GM12801 (cell line): ENCODE measurements at regions not wholly inside any gene's neighbourhood (a gene's known extent, or its start where the extent isn't known, plus 50 kb on each side); places are given as distances from the start of the nearest gene placed in this dataset.

Source experiments
- CTCF ChIP-seq: IDR thresholded peaks from one replicate; pipeline ENCODE4 v1.5.1; 2011; ENCODE audit warnings: control low read depth; ENCODE audit not compliant: insufficient read length; ENCODE audit errors: extremely low read depth

- no peak for TF ChIP-seq CTCF
Measured at GRCh38 chr17:79469646-79470045, 141.2 kb downstream of the RBFOX3 start.

GRCh38 chr17:79468183-79468944 lies 142.5 kb downstream of the RBFOX3 start:
- no peak for TF ChIP-seq CTCF

DNA sequence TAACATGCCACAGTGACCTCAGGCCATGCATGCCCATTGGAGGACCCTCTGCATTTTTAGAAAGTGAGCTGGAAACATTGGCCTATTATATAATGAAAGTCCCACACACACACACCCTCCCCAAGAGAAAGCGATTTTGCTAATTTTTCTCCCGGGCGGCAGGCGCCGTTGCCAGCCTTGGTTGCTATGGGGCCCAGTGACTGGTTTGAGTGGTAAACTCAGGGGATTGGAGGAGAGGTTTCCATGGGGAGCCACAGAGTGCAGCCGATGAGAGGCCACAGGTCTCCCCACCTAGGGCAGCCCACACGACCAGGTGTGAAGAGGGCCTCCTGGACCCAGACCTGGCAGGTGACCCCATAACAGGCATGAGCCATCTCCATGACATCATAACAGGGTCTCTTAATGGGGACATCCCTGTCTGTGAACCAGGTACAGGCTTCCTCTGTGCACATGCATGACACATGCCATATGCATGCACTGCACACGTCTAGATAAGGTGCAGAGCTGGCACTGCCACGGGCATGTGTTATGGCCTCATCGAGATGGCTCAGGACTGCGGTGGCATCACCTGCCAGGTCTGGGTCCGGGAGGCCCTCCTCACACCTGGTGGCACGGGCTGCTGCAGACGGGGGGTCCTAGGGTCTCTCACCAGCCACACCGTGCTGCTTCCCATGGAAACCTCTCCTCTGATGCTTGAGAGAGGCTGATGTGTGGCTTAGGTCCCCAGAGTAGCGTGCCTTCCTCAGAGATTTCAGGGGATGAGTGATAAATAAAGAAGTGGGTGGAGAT lies 144.1 kb downstream of the RBFOX3 start:
- no peak for TF ChIP-seq CTCF

GRCh38 chr17:79465681-79466025 lies 145.2 kb downstream of the RBFOX3 start:
- no peak for TF ChIP-seq CTCF

DNA sequence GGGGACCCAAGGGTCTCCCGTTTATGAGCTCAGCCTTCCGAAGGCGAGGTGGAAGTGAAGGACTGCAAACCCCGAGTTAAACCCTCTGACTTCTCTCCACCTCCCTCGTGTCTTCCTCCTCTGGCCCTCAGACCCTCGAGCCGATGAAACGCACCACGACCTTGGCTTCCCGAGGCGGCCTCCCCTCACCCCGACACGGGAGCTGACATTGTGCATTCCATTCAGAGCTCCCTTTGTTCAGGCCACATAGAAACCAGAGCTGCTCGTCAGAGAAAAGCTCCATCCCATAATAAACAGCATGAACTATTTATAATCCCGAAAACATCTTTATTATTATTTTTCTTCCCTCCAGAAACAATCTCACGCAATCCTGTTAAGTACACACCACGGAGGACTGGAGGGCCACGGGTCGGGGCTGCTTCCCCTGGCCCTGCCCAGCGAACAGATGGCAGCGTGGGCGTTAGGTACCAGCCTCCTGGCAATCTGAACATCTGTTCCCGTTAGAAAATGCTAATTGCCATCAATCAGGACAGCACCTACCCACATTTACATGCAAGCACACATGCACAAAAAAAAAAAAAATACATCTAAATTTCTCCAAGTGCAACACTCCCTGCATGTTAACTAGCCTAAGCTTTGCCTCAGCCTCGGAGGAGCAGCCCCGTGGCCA lies 145.7 kb downstream of the RBFOX3 start:
- no peak for TF ChIP-seq CTCF

DNA sequence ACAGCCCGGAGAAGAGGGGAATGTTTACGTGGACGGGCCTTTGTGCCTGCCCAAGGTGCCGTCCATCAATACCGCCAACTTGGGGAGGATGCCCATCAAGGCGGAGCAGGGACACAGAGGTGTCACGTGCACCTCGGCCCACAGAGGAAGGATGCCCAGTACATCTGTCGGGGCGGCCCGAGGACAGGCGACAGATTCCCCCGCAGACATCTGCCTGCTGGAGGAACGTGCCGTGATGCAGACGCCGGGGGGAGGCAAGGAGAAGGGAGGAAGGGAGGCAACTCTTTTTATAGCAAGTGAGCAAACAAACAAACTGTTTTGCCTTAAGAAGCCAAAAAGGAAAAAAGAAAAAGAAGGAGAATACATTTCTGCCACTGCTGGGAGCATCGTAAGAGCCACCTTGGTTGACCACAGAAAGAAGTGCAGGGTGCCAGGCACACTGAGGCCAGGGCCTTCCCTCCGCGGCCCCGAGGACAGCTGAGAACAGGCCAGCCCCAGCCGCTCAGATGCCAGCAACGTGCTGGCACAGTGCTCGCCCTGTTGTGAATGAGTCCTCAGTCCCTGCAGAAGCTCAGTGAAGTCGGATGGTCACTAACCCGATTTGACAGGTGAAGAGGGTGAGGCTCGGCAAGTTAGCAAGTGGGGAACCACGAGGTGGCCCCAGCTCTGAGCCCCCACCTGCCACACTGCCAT lies 146.4 kb downstream of the RBFOX3 start:
- TF ChIP-seq CTCF = no peak
